HCEC 1CT (cell line): ENCODE measurements at regions not wholly inside any gene's neighbourhood (a gene's known extent, or its start where the extent isn't known, plus 50 kb on each side); places are given as distances from the start of the nearest gene placed in this dataset.
"Not testable (repeated sequence)": the region's sequence is repeated elsewhere in the genome, so short reads cannot be mapped to it uniquely, and the experiment has no call there.

Experiments used
- DNase-seq: peaks from one replicate; pipeline ENCODE4 v3.0.0-alpha.2; 2017

- DNase-seq = no peak
Measured at GRCh38 chr20:53833333-53834061, 236.9 kb downstream of the BCAS1 start.

- no peak for DNase-seq
Measured at GRCh38 chr20:53832499-53832898, 237.9 kb downstream of the BCAS1 start.

- DNase-seq = no peak
Measured at GRCh38 chr20:53831812-53832211, 238.2 kb upstream of the ZNF217 start.

GRCh38 chr20:53831228-53831627 lies 237.6 kb upstream of the ZNF217 start:
- no peak for DNase-seq

GRCh38 chr20:53829724-53830521 lies 236.3 kb upstream of the ZNF217 start:
- DNase-seq = peak; percentile 64

- DNase-seq = peak; percentile 99
Measured at GRCh38 chr20:53829255-53829723, 235.7 kb upstream of the ZNF217 start.

- DNase-seq = peak; percentile 95
Measured at GRCh38 chr20:53828682-53829254, 235.1 kb upstream of the ZNF217 start.

GRCh38 chr20:53828088-53828681 lies 234.5 kb upstream of the ZNF217 start:
- peak; percentile 98 for DNase-seq

GRCh38 chr20:53827292-53828087 lies 233.9 kb upstream of the ZNF217 start:
- no peak for DNase-seq

- DNase-seq = peak; percentile 25
Measured at GRCh38 chr20:53826597-53827291, 233.1 kb upstream of the ZNF217 start.

- DNase-seq = no peak
Measured at GRCh38 chr20:53826090-53826489, 232.5 kb upstream of the ZNF217 start.

- no peak for DNase-seq
Measured at GRCh38 chr20:53825282-53825681, 231.6 kb upstream of the ZNF217 start.

- DNase-seq = no peak
Measured at GRCh38 chr20:53824779-53825178, 231.1 kb upstream of the ZNF217 start.

GRCh38 chr20:53823121-53823764 lies 229.6 kb upstream of the ZNF217 start:
- no peak for DNase-seq

- DNase-seq = no peak
Measured at GRCh38 chr20:53822534-53822933, 228.9 kb upstream of the ZNF217 start.

- DNase-seq = no peak
Measured at GRCh38 chr20:53819973-53820451, 226.4 kb upstream of the ZNF217 start.

- no peak for DNase-seq
Measured at GRCh38 chr20:53818457-53819177, 225.0 kb upstream of the ZNF217 start.

GRCh38 chr20:53817513-53817912 lies 223.9 kb upstream of the ZNF217 start:
- not testable (repeated sequence) for DNase-seq

- DNase-seq = no peak
Measured at GRCh38 chr20:53816872-53817398, 223.3 kb upstream of the ZNF217 start.

GRCh38 chr20:53815509-53815908 lies 221.9 kb upstream of the ZNF217 start:
- DNase-seq = no peak
